PC-3 (cell line): ENCODE measurements at regions not wholly inside any gene's neighbourhood (a gene's known extent, or its start where the extent isn't known, plus 50 kb on each side); places are given as distances from the start of the nearest gene placed in this dataset.

ENCODE experiments used
- ATAC-seq: fragments of 200-7000 bp; cut with Tn5 transposase; 2 replicates; pipeline ENCODE4 v1.9.1; 2020; ENCODE audit warnings: mild to moderate bottlenecking, moderate library complexity
- BruUV-seq: library from RNA; stranded (reverse); fragments of 400-500 nt; replicated peaks from 2 replicates; lab custom pipeline; 2021; lab: Mats Ljungman, UMichigan
- CTCF ChIA-PET: fragments of 300-600 bp; sonication (Branson Sonifier 250); formaldehyde crosslinking; loops from one replicate; lab custom pipeline; 2022; ENCODE audit warnings: antibody characterized with exemption; lab: Charles Lee
- POLR2A ChIA-PET: fragments of 300-600 bp; sonication (Branson Sonifier 250); formaldehyde crosslinking; loops from one replicate; lab custom pipeline; 2022; ENCODE audit warnings: antibody characterized with exemption; ENCODE audit not compliant: unreplicated experiment; lab: Charles Lee
- DNase-seq: peaks from one replicate; pipeline ENCODE4 v3.0.0-alpha.2; 2015
- H2AFZ ChIP-seq: fragments of 300-600 bp; sonication (generic); 2 replicates; pipeline ENCODE4 v1.6.0; 2016; ENCODE audit warnings: antibody characterized with exemption, low read length
- H3F3A ChIP-seq: fragments of 300-600 bp; sonication (generic); one replicate; pipeline ENCODE4 v1.6.0; 2017; ENCODE audit warnings: antibody characterized with exemption, low read length, control low read depth, mild to moderate bottlenecking; ENCODE audit not compliant: unreplicated experiment
- H3K27ac ChIP-seq: fragments of 300-600 bp; sonication (generic); 2 replicates; pipeline ENCODE4 v1.5.1; 2016; ENCODE audit warnings: mild to moderate bottlenecking, low read length
- H3K27me3 ChIP-seq: fragments of 300-600 bp; sonication (generic); 2 replicates; pipeline ENCODE4 v1.6.1; 2016; ENCODE audit warnings: low read length, mixed read lengths
- H3K36me3 ChIP-seq: fragments of 300-600 bp; sonication (generic); 2 replicates; pipeline ENCODE4 v1.6.1; 2016; ENCODE audit warnings: low read depth, mixed run types, low read length, mixed read lengths
- H3K4me1 ChIP-seq: fragments of 300-600 bp; sonication (generic); 2 replicates; pipeline ENCODE4 v1.5.1; 2016; ENCODE audit warnings: low read length; ENCODE audit not compliant: insufficient read depth
- H3K4me2 ChIP-seq: fragments of 300-600 bp; sonication (generic); 2 replicates; pipeline ENCODE4 v1.6.0; 2016; ENCODE audit warnings: low read length
- H3K4me3 ChIP-seq: fragments of 300-600 bp; sonication (generic); 2 replicates; pipeline ENCODE4 v1.5.1; 2016; ENCODE audit warnings: mild to moderate bottlenecking, low read length, mixed read lengths
- H3K79me2 ChIP-seq: fragments of 300-600 bp; sonication (generic); 2 replicates; pipeline ENCODE4 v1.6.1; 2017; ENCODE audit warnings: low read length, mixed read lengths
- H3K9ac ChIP-seq: fragments of 300-600 bp; sonication (generic); 2 replicates; pipeline ENCODE4 v1.6.0; 2016; ENCODE audit warnings: mild to moderate bottlenecking, low read length
- H3K9me2 ChIP-seq: fragments of 300-600 bp; sonication (generic); replicated peaks from 2 replicates; pipeline ENCODE4 v1.6.1; 2016; ENCODE audit warnings: mixed run types, low read length, mixed read lengths
- H3K9me3 ChIP-seq: fragments of 300-600 bp; sonication (generic); 2 replicates; pipeline ENCODE4 v1.6.1; 2016; ENCODE audit warnings: low read length, mixed read lengths
- H4K20me1 ChIP-seq: fragments of 300-600 bp; sonication (generic); 2 replicates; pipeline ENCODE4 v1.6.1; 2016; ENCODE audit warnings: low read length, mixed read lengths
- EZH2 ChIP-seq: fragments of 300-600 bp; sonication (generic); IDR thresholded peaks from one replicate; pipeline ENCODE4 v1.6.1; 2017; ENCODE audit warnings: antibody characterized with exemption, mild to moderate bottlenecking, low read length; ENCODE audit not compliant: unreplicated experiment
- EZH2phosphoT487 ChIP-seq: fragments of 300-600 bp; sonication (generic); IDR thresholded peaks from 2 replicates; pipeline ENCODE4 v1.6.1; 2018; ENCODE audit warnings: mild to moderate bottlenecking, antibody characterized with exemption, low read length, borderline replicate concordance
- intact Hi-C: fragments of 100-400 bp; cut with micrococcal nuclease; formaldehyde crosslinking; loops from 2 replicates; pipeline ENCODE4 v1.9.0; 2023
- TF ChIP-seq, protein P1 (sequence below): fragments of 300-600 bp; sonication (generic); conservative IDR thresholded peaks from 2 replicates; pipeline ENCODE4 v1.5.1; 2017; ENCODE audit warnings: antibody characterized with exemption, low read depth, mild to moderate bottlenecking, low read length

- no TSS peak for BruUV-seq
- DNase-seq (no peak), ATAC-seq (no peak)
- intact Hi-C loops, result no loop called here
- Histone ChIP-seq H3K4me1 (peaks cover 8% of the 10 kb centered on the region), H2AFZ (no peak overlapping the region), H3K9me2 (no peaks in the 10 kb centered on the region), H3K4me3 (no peak overlapping the region), H3F3A (no peaks in the 10 kb centered on the region), H3K36me3 (no peaks in the 10 kb centered on the region), H3K9me3 (no peaks in the 10 kb centered on the region), H3K4me2 (no peak overlapping the region), H3K27ac (no peak overlapping the region), H3K9ac (no peak overlapping the region), H4K20me1 (no peaks in the 10 kb centered on the region), H3K79me2 (no peaks in the 10 kb centered on the region), H3K27me3 (no peaks in the 10 kb centered on the region)
- CTCF ChIA-PET, result no interaction called here
- POLR2A ChIA-PET, result no interaction called here
- TF ChIP-seq, protein P1, sequence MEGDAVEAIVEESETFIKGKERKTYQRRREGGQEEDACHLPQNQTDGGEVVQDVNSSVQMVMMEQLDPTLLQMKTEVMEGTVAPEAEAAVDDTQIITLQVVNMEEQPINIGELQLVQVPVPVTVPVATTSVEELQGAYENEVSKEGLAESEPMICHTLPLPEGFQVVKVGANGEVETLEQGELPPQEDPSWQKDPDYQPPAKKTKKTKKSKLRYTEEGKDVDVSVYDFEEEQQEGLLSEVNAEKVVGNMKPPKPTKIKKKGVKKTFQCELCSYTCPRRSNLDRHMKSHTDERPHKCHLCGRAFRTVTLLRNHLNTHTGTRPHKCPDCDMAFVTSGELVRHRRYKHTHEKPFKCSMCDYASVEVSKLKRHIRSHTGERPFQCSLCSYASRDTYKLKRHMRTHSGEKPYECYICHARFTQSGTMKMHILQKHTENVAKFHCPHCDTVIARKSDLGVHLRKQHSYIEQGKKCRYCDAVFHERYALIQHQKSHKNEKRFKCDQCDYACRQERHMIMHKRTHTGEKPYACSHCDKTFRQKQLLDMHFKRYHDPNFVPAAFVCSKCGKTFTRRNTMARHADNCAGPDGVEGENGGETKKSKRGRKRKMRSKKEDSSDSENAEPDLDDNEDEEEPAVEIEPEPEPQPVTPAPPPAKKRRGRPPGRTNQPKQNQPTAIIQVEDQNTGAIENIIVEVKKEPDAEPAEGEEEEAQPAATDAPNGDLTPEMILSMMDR, result no peak
- TF ChIP-seq EZH2, result no peak
- no peak for TF ChIP-seq EZH2phosphoT487
Observed at GRCh38 chrX:15173411-15173810, 96.5 kb downstream of the ASB9 start.

- no peaks in the 10 kb centered on the region for H4K20me1 ChIP-seq
- H3K4me3 ChIP-seq, result no peak overlapping the region
- no peaks in the 10 kb centered on the region for H3K4me1 ChIP-seq
- no TSS peak for BruUV-seq
- no peak overlapping the region for H3K4me2 ChIP-seq
- no peaks in the 10 kb centered on the region for H3K9me3 ChIP-seq
- intact Hi-C loops, result no loop called here
- CTCF ChIA-PET, result no interaction called here
- no peaks in the 10 kb centered on the region for H3K9me2 ChIP-seq
- no peak overlapping the region for H3K27ac ChIP-seq
- TF ChIP-seq EZH2, result no peak
- TF ChIP-seq, protein P1, result no peak
- TF ChIP-seq EZH2phosphoT487, result no peak
- H3K36me3 ChIP-seq, result no peaks in the 10 kb centered on the region
- no peak for DNase-seq
- POLR2A ChIA-PET, result interaction anchor here (0.7 kb wide), 1 partner anchor 405 kb away, joined by 3 read pairs; no protein-coding TSS in a partner anchor
- H3F3A ChIP-seq, result no peaks in the 10 kb centered on the region
- ATAC-seq, result no peak
- H2AFZ ChIP-seq, result no peak overlapping the region
- no peaks in the 10 kb centered on the region for H3K79me2 ChIP-seq
- no peaks in the 10 kb centered on the region for H3K27me3 ChIP-seq
- H3K9ac ChIP-seq, result no peak overlapping the region
Observed at GRCh38 chrX:15170927-15171326, 99.0 kb downstream of the ASB9 start.

- Histone ChIP-seq H4K20me1 (no peaks in the 10 kb centered on the region), H3K9me3 (no peaks in the 10 kb centered on the region), H3K4me2 (no peak overlapping the region), H3K79me2 (no peaks in the 10 kb centered on the region), H3K36me3 (no peaks in the 10 kb centered on the region), H2AFZ (no peak overlapping the region), H3K9ac (no peak overlapping the region), H3K27me3 (no peaks in the 10 kb centered on the region), H3K9me2 (no peaks in the 10 kb centered on the region), H3F3A (no peaks in the 10 kb centered on the region), H3K27ac (no peak overlapping the region), H3K4me1 (no peaks in the 10 kb centered on the region), H3K4me3 (no peak overlapping the region)
- BruUV-seq, result no TSS peak
- POLR2A ChIA-PET, result no interaction called here
- CTCF ChIA-PET, result no interaction called here
- TF ChIP-seq EZH2phosphoT487, result no peak
- TF ChIP-seq EZH2, result no peak
- TF ChIP-seq, protein P1, result no peak
- intact Hi-C loops, result no loop called here
- DNase-seq, result no peak
- no peak for ATAC-seq
Observed at GRCh38 chrX:15167826-15168225, 102.1 kb downstream of the ASB9 start.
